Heart right ventricle (tissue), 16 donors: ENCODE measurements at regions not wholly inside any gene's neighbourhood (a gene's known extent, or its start where the extent isn't known, plus 50 kb on each side); places are given as distances from the start of the nearest gene placed in this dataset.

Experiments used
- ATAC-seq, 8 donors: fragments of 200-7000 bp; cut with Tn5 transposase; one replicate each; pipeline ENCODE4 v1.9.1; 2020; ENCODE audit warnings: mild to moderate bottlenecking in 8 of 8, moderate library complexity in 8 of 8, moderate number of reproducible peaks in 1 of 8
- DNase-seq, 2 donors: peaks; one replicate each; pipeline ENCODE4 v3.0.0-alpha.2; 2020
- H3K27ac ChIP-seq, 10 donors: fragments of 200-600 bp; sonication (generic) in 2 of 10; one replicate each; pipeline versions ENCODE4 v1.5.0 to v1.8.0; 2020 to 2022; ENCODE audit warnings: mild to moderate bottlenecking in 3 of 10
- H3K27me3 ChIP-seq, 7 donors: fragments of 200-600 bp; one replicate each; pipeline ENCODE4 v1.8.0; 2021 to 2022; ENCODE audit warnings: mild to moderate bottlenecking in 2 of 7
- H3K36me3 ChIP-seq, 9 donors: fragments of 200-600 bp; sonication (generic) in 1 of 9; one replicate each; pipeline versions ENCODE4 v1.5.0 to v1.8.0; 2020 to 2022; ENCODE audit warnings: mild to moderate bottlenecking in 2 of 9
- H3K4me1 ChIP-seq, 9 donors: fragments of 200-600 bp; sonication (generic) in 1 of 9; one replicate each; pipeline versions ENCODE4 v1.5.0 to v1.8.0; 2020 to 2022; ENCODE audit warnings: mild to moderate bottlenecking in 4 of 9
- H3K4me3 ChIP-seq, 10 donors: fragments of 200-600 bp; sonication (generic) in 2 of 10; one replicate each; pipeline versions ENCODE4 v1.5.0 to v1.8.0; 2020 to 2022; ENCODE audit warnings: mild to moderate bottlenecking in 7 of 10, moderate library complexity in 2 of 10
- H3K9me3 ChIP-seq, 11 donors: fragments of 200-600 bp in 10 of 11; sonication (generic) in 2 of 11; one replicate each; pipeline versions ENCODE4 v1.5.0 to v1.8.0; 2013 to 2022; ENCODE audit warnings: mild to moderate bottlenecking in 2 of 11, control low read depth in 1 of 11, moderate library complexity in 1 of 11
- WGBS, 2 donors: extraction: QIAGEN DNeasy Blood & Tissue Kit; methylation state at CpG; one replicate each; pipeline ENCODE4 v1.1.7; 2013; ENCODE audit warnings: inconsistent platforms in 1 of 2; 5-methylcytosine and 5-hydroxymethylcytosine counted together
- intact Hi-C, 10 donors: fragments of 100-400 bp; cut with DNase I; formaldehyde crosslinking; loops; one replicate each; pipeline versions ENCODE4 v1.11.1 to v1.14.2; 2022
- TF ChIP-seq, protein P1 (sequence below), 9 donors: fragments of 200-600 bp; sonication (generic) in 2 of 9; IDR thresholded peaks; one replicate each; pipeline versions ENCODE4 v1.5.0 to v1.8.0; 2021 to 2022; ENCODE audit warnings: antibody characterized with exemption in 9 of 9, mild to moderate bottlenecking in 5 of 9, moderate library complexity in 1 of 9
- donor health status: Arrhythmogenic right ventricular cardiomyopathy.
- donor health status: ischemic (EF 13 %, LVEDD 7.1; RV severe dilation, severe dysfunction).
- donor health status: healthy with polysubstance abuse.
- donor health status: DM: no; HTN: yes; CAD: no.
- donor health status: DM: no; HTN: no; CAD: no.
- donor health status: ischemic (EF 25% LVEDD 6.9; RV normal size, moderate dysfunction).
- donor health status: ischemic (EF 25% LVEDD 5.7; RV mildly dilated, moderate dysfunction).
- donor health status: healthy.
- donor health status: DM: yes; HTN: yes; CAD: no.
- donor health status: Ischemic cardiomyopathy.
- donor health status: ischemic (EF 35%, LVEDD 5.7; RV mildly dilated, moderate dysfunction).
- donor health status: nonischemic (EF 11% LVEDD 7.7; RV severe dilation, severe dysfunction).
- donor health status: DM: yes; HTN: yes; CAD: no.
- donor health status: PGD.
- donor health status: ischemic (EF 29% LVEDD 5.4; RV normal size, mild dysfunction).
- donor health status: nonischemic (EF 23%, LVEDD 6.1; RV moderate dilation, normal function).

DNA sequence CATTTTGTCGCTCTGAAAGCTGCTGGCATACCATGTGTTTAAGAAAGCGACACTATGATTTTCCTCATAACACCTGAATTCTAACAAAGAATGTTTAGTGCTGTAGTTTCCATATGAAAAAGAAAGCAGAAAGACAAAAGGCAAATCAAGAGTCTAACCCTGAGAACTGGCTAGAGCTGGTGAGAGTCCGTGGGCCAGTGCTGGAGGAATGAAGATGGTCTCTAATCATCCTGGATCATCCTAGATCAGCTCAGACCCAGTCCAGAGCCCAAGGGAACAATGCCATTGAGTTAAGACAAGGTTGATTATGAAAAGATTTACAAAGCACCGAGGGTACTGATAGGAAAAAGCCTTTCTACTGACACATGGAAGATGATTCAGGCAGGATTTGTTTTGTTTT, 73.0 kb upstream of the MYLIP start:
- no peak for DNase-seq
- intact Hi-C loops, result no loop called here
- no peak for ATAC-seq
- Histone ChIP-seq H3K4me1 (peaks cover 0 to 6% (median 0%) of the 10 kb centered on the region in 9 donors), H3K27ac (no peak overlapping the region), H3K4me3 (no peak overlapping the region), H3K36me3 (no peaks in the 10 kb centered on the region), H3K9me3 (no peaks in the 10 kb centered on the region), H3K27me3 (no peaks in the 10 kb centered on the region)
- TF ChIP-seq, protein P1, sequence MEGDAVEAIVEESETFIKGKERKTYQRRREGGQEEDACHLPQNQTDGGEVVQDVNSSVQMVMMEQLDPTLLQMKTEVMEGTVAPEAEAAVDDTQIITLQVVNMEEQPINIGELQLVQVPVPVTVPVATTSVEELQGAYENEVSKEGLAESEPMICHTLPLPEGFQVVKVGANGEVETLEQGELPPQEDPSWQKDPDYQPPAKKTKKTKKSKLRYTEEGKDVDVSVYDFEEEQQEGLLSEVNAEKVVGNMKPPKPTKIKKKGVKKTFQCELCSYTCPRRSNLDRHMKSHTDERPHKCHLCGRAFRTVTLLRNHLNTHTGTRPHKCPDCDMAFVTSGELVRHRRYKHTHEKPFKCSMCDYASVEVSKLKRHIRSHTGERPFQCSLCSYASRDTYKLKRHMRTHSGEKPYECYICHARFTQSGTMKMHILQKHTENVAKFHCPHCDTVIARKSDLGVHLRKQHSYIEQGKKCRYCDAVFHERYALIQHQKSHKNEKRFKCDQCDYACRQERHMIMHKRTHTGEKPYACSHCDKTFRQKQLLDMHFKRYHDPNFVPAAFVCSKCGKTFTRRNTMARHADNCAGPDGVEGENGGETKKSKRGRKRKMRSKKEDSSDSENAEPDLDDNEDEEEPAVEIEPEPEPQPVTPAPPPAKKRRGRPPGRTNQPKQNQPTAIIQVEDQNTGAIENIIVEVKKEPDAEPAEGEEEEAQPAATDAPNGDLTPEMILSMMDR (IDR thresholded peaks at IDR 0.05), result no peak
- WGBS, 2 donors, result 84 to 88% methylated on average over 4 of the region's 4 CpGs

DNA sequence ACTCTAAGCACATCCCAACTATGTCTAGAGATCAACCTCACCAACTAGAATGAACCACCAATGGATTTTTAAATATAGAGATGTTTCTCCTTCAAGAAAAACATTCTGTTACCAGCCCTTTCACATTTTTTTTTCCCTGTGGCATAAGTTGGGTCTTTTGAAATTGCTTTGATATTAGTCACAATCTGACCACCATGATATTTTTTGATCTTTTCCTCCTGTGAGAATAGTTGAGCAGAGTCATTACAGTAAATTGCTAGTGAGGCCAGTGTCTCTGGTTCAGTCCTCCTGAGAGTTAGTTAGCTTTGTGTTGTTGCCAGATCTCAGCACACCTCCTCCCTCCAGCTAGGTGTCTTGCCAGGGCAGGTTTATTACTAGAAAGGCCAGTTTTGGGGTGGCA, 79.7 kb upstream of the MYLIP start:
- ATAC-seq, result no peak
- no peaks in the 10 kb centered on the region for H3K9me3 ChIP-seq
- H3K4me1 ChIP-seq, result peaks cover 0 to 3% (median 0%) of the 10 kb centered on the region in 9 donors
- intact Hi-C loops, result no loop called here
- TF ChIP-seq, protein P1 (IDR thresholded peaks at IDR 0.05), result no peak
- no peak for DNase-seq
- no peak overlapping the region for H3K4me3 ChIP-seq
- no peak overlapping the region for H3K27ac ChIP-seq
- H3K27me3 ChIP-seq, result no peaks in the 10 kb centered on the region
- no peaks in the 10 kb centered on the region for H3K36me3 ChIP-seq

DNA sequence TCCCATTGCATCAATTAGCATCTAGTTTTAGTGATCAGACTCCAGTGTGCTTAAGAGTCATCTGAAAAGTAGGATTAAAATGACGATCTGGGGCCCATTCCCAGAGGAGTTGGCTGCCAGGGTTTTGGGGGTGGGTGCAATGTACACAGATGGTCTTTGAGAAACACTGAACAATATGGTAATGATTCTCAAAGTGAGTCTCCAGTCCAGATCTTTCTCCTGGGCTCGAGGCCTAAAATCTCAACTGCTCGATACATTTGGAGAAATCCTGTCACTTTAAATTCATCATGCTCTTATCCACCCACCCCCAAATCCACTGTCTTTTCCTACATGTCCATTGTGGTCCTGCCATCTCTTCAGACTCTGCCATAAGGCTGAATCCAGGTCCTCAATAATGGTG, 80.7 kb upstream of the MYLIP start:
- TF ChIP-seq, protein P1 (IDR thresholded peaks at IDR 0.05), result no peak
- Histone ChIP-seq H3K36me3 (no peaks in the 10 kb centered on the region), H3K27me3 (no peaks in the 10 kb centered on the region), H3K4me1 (peaks cover 0 to 12% (median 0%) of the 10 kb centered on the region in 9 donors), H3K27ac (no peak overlapping the region), H3K9me3 (no peaks in the 10 kb centered on the region), H3K4me3 (no peak overlapping the region)
- ATAC-seq (no peak), DNase-seq (no peak)
- 92 to 97% methylated on average over 3 of the region's 3 CpGs for WGBS, 2 donors
- intact Hi-C loops, result no loop called here

DNA sequence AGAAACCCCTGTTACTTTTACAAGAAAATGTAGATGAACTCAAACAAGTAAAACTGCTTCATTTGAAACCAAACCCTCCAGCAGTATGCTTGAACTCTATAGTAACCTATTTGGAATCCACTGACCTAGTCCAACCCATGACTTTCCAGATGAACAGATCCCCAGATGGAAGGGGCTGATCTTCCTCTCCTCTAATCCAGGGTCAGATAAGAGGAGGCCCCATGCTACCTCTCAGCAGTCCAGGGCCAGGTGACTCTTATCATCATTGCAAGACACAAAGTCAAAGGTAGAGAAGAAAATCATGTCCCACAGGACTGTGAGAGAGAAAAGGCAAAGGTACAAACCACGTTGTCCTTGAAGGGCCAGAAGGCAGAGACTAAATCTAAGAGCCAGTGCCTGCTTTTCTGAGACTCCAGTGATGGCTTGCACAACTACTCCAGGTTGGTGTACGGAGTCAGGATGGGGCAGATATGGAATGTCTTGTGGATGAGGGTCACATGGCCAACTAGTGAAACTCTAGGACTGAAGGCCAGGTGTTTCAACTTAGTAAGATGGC, 81.4 kb upstream of the MYLIP start:
- Histone ChIP-seq H3K36me3 (no peaks in the 10 kb centered on the region), H3K9me3 (no peaks in the 10 kb centered on the region), H3K4me1 (peaks cover 0 to 14% (median 0%) of the 10 kb centered on the region in 9 donors), H3K27ac (no peak overlapping the region), H3K4me3 (no peak overlapping the region), H3K27me3 (no peaks in the 10 kb centered on the region)
- no peak for DNase-seq
- ATAC-seq, result no peak
- WGBS, 2 donors, result 84 to 93% methylated on average over 2 of the region's 2 CpGs
- intact Hi-C loops, result no loop called here
- TF ChIP-seq, protein P1 (IDR thresholded peaks at IDR 0.05), result no peak
